ENCODE measurements at regions not wholly inside any gene's neighbourhood (a gene's known extent, or its start where the extent isn't known, plus 50 kb on each side); places are given as distances from the start of the nearest gene placed in this dataset.
A peak's percentile ranks its signal among the peaks of the same experiment; 100 is the strongest.
"Not testable (repeated sequence)": the region's sequence is repeated elsewhere in the genome, so short reads cannot be mapped to it uniquely, and the experiment has no call there.

DNA sequence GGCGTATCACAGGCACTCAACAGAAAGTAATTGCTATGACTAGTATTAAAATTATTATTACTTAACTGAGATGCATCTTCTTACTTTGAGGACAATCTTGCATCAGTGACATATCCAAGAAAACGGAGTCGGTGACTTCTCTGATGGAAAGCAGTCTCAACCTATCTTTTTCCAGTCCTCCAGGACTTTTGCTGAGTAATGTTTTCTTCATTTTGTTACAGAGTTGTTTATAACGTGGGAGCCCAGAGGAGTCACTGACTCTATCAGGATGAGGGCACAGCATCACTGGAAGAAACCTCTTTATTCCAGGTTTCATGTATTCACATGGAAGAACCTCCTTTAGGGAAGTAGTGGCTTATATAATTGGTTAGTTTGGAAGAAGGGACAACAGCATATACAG is 51.5 kb upstream of the MELK start:
- DNase-seq (ENCODE audit: low read depth in 2 of 3, low spot score in 2 of 3): no peak

DNA sequence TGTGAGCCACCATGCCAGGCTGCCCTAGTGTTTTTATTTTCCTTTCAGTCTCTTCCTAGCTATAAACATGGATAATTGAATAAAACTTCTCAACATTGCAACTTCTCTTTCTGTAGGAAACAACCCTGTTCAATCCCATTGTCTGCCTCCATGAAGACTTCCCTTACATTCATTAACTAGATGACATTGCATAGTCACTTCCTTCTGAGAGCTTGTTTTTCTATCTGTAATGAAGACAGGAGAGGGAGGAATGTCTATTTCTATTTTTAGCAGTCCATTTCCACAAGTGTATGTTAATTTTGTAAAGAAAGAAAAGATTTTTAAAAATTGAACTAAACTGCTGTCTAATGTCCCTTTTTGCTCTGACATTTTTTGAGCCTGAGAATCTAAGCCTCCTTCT is 55.6 kb upstream of the MELK start:
- no peak for DNase-seq (ENCODE audit: low read depth in 2 of 3, low spot score in 2 of 3)

DNA sequence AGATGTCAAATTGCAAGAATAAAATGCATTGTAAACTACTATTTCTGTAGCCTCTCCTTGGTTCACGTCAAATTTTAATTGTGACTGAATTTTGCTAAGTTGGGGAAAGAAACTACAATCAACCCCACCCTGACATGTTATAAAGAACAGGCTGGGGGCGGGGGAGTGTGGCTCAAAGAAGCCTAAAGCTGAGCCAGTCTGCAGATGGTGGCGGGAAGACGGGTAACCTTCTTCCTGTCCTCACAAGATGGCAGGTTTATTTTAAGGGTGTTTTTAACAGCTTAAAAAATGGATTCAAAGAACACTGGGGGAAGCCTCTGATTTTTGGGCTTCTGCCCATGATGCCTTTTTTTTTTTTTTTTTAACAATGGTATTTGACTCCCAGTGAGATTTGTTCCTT is 68.5 kb upstream of the MELK start:
- DNase-seq (ENCODE audit: low read depth in 2 of 3, low spot score in 2 of 3): no peak

DNA sequence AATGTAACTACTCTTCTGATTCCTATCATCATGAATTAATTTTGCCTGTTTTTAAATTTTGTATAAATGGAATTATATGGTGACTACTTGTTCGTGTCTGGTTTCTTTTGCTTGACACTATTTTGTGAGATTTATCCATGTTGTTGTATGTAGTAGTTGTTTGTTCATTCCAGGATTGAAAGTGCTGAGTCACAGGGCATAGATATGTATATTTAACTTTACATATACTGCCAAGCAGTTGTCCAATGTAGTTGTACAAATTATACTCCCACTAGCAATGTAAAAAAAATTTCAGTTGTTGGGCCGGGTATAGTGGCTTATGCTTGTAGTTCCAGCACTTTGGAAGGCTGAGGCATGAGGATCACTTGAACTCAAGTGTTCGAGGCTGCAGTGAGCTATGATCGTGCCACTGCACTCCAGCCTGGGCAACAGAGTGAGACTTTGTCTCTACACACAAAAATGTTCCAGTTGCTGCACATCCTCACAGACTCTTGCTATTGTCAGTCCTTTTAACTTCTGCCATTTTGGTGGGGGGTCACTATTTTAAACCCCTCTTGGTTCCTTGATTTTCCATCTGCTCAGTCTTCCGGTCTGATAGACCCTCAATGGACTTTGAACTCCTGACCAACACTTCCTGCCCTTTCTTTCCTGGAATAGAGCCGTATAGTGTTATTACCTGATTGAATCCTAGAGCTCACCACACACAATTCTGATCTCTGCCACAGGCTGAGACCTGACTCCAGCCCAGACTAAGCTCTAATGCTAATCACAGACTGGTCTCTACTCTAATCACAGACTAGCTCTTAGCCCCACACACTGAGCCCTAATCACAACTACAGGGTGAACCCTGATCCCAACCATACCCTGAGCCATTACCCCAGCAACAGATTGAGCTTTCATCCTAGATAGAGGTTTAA is 69.3 kb upstream of the MELK start:
- DNase-seq (ENCODE audit: low read depth in 2 of 3, low spot score in 2 of 3): no peak

DNA sequence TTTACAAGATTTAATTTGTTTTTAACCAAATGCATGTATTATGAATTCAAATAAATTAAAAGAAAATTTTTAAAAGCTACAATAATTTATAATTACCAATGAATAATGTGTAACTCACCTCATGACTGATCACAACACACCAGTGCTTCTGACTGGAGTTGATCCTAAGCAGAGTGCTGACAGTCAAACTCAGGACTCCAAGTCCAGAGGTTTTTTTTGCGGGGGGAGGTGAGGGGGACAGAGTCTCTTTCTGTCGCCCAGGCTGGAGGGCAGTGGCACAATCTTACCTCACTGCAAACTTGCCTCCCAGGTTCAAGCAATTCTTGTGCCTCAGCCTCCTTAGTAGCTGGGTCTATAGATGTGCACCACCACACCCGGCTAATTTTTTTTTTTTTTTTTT is 71.0 kb upstream of the MELK start:
- no peak for DNase-seq (ENCODE audit: low read depth in 2 of 3, low spot score in 2 of 3)

DNA sequence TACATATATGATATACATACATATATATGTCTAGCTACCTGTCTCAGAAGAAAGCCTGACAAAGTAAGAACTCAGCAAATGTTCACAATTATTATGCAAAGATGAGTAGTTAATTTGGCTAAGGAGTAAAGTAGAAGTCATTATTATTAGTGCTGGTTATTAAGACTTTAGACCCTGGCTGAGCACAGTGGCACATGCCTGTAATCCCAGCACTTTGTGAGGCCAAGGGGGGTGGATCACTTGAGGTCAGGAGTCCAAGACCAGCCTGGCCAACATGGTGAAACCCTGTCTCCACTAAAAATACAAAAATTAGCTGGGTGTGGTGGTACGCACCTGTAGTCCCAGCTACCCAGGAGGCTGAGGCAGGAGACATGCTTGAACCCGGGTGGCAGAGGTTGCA is 71.8 kb upstream of the MELK start:
- not testable (repeated sequence) for DNase-seq (ENCODE audit: low read depth in 2 of 3, low spot score in 2 of 3)

DNA sequence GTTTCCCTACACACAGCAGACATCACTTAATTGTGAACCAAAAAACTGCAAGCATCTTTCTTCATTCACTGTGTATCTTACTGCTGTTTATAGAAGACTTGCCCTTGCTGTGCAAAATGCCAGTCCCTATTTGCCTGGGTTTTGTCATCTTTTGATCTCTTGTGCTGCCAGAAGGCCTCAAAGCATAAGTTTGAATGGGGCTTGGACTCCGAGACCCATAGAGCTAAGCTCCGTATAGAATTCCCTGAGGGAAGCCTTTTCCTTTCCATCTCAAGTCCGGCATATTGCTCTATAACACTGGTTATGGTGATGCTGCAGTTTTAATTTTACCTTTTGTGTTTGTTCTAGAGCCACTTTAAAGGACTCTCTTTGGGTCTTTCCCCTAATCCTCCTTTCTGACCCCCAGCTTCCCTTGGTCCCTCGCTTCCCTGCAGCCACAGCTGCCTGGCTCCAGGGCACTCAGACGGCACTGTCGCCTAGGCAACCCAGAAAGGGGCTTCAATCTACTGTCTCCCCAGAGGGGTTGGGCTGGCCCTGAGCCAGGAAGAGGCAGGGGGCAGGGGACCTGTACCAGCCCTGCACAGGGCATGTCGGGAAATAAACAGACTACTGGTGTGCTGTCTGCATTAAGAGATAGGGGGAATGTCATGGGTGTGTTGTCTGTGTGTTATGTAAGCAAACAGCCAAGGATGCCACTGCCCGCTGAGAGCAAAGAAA is 73.4 kb upstream of the MELK start:
- DNase-seq (ENCODE audit: low read depth in 2 of 3, low spot score in 2 of 3): no peak

DNA sequence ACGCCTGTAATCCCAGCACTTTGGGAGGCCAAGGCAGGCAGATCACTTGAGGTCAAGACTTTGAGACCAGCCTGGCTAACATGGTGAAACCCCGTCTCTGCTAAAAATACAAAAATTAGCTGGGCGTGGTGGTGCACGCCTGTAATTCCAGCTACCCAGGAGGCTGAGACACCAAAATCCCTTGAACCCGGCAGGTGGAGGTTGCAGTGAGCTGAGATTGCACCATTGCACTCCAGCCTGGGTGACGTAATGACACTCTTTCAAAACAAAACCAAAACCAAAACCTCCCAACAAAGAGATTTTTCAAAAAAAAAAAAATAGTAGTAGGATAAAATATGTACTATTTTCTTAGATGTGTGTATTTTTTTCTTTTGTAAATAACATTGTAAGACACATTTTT is 79.1 kb upstream of the MELK start:
- peak in 1 of 3 donors; percentile 47 for DNase-seq (ENCODE audit: low read depth in 2 of 3, low spot score in 2 of 3)

DNA sequence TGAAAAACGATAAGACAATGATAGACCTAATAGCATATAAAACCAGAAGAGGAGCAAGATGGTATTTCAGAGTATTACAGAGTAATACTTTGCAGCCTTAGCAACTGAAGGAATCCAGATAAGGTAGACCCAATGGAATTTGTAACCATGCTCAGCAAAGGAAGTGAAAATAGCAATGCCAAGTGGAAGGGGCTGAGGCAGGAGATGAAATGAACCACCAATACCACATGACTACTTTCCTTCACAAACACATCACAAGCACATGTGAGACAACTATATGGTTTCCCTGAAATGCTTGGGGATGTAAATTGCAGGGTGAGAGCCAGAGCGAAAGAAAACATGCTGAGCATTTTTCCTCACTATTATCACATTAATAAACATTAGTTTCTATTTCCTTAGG is 79.8 kb upstream of the MELK start:
- DNase-seq (ENCODE audit: low read depth in 2 of 3, low spot score in 2 of 3): no peak

DNA sequence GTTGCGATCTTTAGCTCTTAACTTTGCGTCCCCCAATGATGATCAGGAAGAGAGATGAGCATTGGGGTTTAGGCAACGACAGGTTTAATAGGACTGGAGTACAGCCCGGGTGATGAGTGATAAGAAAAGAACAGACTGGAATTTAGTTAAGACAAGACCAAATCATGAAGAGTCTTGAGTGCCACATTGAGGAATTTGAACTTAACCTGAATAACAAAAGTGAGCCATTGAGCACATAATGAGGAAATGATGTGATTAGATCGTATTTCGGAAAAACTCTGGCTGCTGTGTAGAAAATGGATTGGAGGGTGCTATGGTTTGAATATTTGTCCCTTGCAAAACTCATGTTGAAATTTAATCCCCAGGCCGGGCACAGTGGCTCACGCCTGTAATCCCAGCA is 83.2 kb upstream of the MELK start:
- no peak for DNase-seq (ENCODE audit: low read depth in 2 of 3, low spot score in 2 of 3)

DNA sequence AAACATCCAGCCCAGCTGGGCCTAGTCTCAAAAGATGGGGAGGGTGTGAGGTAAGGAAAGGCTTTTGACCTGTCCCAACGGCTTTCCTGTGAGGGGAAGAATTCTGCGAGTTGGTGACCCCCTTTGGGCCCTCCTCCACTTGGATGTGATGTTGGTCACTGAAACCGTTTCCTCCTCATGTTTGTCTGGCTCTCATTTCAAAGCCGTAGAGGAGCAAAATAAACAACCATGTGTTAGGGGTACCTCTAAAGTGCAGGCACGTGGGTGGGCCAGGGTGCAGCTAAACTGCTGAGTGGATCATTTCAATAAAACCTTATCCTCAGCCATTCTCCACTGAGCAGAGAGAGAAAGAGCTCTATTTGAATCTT is 84.3 kb upstream of the MELK start:
- DNase-seq (ENCODE audit: low read depth in 2 of 3, low spot score in 2 of 3): peak in 1 of 3 donors; percentile 13

DNA sequence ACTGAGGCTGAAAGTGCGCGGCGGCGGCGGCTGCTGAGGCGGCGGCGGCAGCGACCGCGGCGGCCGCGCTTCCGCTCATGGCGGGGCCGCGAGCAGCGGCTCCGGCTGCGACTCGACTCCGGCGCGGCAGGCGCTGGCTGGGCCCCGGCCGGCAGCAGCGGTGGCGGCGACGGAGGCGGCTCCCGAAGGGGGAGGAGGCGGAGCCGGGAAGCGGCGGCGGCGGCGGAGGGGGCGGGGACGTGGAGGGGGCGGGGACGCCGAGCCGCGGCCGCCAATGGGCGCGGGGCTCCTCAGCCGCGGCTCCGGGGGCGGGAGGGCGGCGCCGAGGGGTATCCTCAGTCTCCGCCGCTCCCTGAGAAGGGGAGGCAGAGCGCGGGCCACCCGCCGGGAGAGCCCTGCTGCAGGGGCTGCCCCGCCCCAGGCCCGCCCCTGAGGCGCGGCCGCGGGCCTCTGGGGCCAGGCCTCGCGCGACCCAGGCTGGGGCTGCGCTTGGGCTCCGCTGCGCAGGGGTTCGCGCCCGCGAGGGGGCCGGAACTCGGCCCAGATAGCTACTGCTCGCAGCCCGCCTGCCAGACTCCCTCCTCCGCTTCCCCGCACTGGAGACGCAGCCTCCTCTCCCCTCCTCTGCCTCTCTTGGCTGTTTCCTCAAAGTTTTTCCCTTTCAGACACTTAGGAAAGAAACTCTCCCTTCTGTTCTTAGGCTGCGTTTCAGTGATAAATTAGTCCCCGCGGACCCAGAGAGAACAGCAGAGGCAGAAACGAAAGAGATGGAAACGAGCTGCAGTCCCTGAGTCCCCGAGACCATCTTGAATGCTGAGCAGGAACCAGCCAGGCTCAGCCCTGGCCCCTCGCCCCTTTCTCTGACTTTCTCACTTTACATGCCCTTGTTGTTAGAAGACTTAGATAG is 85.0 kb upstream of the MELK start:
- peak; percentile 80 to 96 (median 93) for DNase-seq (ENCODE audit: low read depth in 2 of 3, low spot score in 2 of 3)

DNA sequence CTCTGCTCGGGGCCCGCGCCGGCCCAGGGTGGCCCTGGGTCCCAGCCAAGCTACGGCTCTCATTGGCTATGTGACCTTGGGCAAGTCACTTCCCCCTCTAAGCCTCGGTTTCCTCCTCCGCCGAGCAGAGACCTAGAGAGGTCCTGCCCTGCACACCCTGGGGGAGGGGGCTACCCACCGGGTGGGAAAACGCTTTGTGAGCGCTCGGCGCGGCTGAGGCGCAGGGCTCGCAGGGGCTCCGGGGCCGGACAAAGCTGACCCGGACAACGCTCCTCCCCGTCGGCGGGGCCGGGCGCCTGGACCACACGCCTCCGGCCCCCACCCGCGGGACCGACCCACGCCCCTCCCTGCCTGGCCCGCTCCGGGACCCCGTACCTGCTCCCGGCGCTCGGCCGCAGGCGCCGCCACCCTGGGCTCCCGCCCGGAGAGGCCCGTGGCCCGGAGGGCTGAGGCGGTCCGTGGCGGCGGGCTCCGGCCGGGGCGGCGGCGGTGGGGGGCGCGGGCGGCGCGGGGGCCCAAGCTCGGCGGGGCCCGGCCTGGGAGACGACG is 85.7 kb upstream of the MELK start:
- peak; percentile 17 to 69 (median 46) for DNase-seq (ENCODE audit: low read depth in 2 of 3, low spot score in 2 of 3)

DNA sequence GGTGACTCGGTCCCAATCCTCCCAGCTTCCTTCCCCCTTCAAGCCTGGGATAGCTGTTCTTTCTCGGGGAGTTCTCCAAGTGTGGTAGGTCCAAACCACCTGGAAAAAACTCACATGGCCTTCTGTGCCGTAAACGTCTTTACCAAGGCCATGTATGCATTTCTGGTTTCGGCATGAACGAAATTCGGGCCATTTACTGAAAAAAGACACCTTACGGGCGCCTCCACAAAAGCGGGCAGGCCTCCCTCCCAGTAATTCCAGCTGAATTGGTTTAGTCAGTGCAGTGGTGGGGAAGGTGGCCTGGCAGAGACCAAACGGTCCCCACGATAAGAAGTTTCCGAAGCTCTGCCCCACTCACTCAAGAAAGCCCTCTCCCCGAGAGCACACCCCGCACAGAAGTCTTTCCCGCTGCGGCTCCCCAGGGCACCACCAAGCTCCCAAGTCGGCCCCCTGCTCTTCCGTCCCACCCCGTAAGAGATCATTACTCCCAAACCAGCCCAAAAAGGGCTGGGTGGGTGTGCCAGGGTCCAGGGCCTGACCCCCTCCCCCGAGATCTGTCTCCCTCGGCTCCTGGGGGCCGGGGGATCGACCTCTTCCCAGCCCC is 86.3 kb upstream of the MELK start:
- DNase-seq (ENCODE audit: low read depth in 2 of 3, low spot score in 2 of 3): peak in 2 of 3 donors; percentile 14 to 37

DNA sequence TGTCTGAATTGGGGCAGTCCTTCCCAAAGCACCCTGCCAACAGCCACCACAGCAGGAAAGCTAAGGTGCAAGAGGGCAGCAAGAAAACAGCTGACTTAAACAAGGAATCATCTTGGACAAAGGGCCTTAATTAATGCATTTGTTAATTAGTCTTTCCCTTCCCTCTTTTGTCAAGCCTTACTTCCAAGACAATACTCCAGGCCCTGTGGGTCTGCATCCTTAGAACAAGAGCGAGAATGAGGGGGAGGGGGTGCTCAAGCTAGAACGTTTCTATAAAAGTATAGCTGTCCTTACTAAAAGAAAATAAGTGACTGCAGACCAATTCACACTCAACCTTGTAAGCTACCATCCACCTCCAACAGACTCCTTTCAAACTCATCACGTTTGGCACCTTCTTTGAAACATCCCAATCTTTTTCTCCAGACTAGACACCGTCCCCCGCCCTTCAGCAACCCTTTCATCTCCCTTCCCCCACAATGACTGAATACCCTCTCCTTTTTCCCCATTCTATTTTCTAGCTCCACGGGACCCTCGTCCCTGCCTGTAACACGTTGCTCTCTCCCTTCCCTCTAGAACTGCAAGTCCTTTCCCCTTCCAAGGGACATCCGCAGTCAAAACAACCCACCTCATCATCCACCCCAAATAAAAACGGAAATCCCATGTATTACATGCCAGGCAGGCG is 85.7 kb upstream of the RNF38 start:
- no peak for DNase-seq (ENCODE audit: low read depth in 2 of 3, low spot score in 2 of 3)

DNA sequence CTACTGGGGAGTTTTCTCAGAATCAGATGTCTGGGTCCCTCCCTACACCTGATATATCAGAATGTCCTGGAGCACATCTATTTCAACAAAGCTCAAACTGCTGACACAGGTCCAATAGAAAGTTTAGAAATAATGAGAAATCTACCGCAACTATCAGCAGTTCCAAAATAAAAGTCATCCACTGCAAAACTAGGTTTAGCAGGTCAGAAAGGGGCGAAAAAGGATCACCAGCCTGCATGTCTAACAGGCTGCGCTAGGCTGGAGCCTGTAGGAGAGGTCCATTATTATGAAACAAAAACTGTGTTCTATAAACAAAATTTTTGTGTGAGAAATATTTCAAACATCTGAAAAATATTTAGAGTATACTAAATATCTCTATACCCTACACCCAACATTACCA is 84.1 kb upstream of the RNF38 start:
- no peak for DNase-seq (ENCODE audit: low read depth in 2 of 3, low spot score in 2 of 3)

DNA sequence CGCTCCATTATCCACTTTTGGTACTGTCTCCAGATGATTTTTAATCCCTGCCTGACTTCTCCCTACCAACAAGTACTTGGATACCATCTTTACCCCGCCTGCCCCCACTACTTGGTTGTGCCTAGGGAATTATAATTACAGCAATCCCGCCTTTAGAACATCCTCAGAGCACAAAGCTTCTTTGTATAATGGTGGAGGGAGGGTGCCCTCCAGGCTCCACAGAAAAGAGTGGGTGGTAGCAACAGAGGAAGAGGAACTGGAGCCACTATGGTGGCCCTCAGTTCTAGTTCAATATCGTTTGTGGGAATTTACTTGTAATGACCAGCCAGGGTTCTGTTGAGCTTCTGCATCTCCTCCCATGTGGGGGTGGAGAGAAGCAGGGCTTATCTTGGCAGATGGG is 79.0 kb upstream of the RNF38 start:
- DNase-seq (ENCODE audit: low read depth in 2 of 3, low spot score in 2 of 3): no peak

DNA sequence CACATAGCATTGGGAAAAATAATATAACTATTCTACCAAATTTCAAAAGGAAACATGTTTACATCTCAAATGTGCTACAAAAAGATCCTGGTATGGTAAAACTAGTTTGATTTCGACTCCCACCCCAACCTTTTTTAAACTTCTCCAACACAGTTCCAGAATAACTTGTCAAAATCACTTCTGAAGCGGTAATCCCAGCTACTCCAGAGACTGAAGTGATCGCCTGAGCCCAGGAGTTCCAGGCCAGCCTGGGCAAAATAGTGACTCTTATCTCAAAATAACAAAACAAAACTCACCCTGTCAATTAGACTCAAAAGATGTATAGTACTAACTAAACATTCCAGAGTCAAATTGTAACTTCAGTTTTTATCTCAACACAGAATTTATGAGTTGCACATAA is 71.3 kb upstream of the RNF38 start:
- no peak for DNase-seq (ENCODE audit: low read depth in 2 of 3, low spot score in 2 of 3)

DNA sequence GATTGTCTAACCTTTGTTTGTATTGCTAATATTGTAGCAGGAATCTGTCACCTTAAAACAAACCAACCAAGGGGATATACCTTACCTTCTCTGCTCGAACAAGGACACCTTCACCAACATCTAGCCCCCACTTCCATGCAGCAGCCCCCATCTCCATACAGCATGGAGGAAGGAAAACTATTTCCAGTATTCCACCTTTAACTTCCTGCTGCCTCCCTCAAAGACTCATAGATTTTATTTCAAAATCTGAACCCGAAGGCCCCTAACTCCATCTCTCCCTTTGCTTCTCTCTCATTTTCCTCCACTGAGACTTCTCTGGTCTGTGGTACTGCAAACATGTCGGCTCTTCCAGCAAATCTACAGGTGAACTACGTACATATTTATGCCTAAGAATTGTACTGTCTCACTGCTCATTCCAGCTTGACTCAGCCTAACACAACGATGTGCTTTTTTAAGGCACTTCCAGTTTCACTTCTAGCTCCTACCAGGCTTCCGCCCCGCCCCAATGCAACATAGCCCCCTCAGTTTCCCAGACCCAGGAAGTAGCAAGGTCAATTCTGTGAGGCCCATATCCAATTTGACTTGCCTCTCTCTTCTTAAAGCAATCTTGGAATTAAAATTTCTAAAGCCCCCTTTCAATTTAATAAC is 70.7 kb upstream of the RNF38 start:
- DNase-seq (ENCODE audit: low read depth in 2 of 3, low spot score in 2 of 3): peak in 2 of 3 donors; percentile 70 to 78

Data from hematopoietic multipotent progenitor cell (in vitro differentiated cells).